ENCODE measurements at regions not wholly inside any gene's neighbourhood (a gene's known extent, or its start where the extent isn't known, plus 50 kb on each side); places are given as distances from the start of the nearest gene placed in this dataset.

DNA sequence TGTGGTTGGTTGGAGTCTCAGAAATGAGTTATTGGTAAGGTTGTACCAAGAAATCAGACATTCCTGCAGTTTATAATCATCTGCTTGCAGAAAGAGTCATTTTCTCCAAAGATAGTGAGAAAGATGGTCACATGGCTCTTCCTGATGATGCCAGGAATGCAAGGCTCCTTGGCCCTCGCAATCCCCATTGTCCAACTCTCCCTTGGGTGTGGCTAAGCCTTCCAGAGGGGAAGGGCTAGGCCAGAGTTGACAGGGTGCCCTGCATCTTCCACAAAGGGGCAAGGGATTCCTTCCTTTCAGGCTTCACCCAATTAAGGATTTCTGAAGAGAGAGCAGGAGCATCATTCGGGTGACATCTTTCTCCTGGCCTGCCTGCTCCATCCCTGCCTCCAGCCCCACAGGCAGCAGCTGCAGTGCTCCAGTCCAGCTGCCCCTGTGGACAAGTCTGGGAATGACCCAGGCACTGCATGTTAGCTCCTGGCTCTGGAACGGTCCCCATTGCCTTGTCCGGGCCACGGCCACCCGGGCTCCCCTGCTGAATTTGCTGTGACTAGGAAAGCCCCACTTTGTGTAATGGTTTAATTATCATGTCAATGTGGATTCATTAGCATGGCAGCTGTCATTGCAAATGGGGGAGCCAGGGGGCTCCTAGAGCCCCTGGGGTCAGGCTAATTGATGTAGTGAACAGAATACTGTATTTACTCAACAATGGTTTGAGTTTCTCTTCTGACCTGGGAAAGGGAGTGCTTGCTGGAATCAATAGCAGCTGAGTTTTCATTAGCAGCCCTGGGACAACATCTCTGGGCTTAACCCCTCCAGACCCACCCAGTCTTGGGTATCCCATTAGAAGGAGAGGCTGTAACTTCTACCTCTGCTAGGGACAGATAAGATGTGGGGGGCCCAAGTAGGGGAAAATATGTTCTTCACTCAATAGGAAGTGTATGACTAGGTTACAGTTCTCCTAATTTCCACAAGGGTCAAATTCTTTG, 112.6 kb upstream of the TBX20 start:
- DNase-seq (ENCODE audit: low spot score) = no peak
- intact Hi-C loops (cut with DNase I) = loop anchor here in 1 of 2 donors (1.0 kb wide), 1 partner anchor 40 kb away; no protein-coding TSS in a partner anchor

- intact Hi-C loops (cut with DNase I) = no loop called here
- no peak for DNase-seq (ENCODE audit: low spot score)
Observed at GRCh38 chr7:35365523-35365922, 111.6 kb upstream of the TBX20 start.

GRCh38 chr7:35362341-35362740, 108.4 kb upstream of the TBX20 start:
- DNase-seq (ENCODE audit: low spot score) = no peak
- intact Hi-C loops (cut with DNase I) = no loop called here

DNA sequence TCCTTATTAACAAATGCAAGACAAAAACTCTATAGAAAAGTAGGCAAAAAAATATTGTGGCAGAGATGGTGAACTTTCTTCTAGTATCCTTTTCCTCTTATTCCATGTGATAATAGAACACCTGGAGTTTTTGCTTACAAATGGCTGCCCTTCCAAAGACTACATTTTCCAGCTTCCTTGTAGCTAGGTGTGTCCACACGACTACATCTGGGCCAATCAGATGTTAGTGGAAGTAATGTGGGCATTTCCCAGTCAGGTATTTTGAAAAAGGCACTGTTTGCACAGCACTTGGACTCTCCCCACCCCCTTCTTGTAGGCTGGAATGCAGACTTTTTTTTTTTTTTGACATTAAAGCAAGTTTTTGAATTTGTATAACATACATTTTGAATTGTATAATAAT, 105.5 kb upstream of the TBX20 start:
- intact Hi-C loops (cut with DNase I) = no loop called here
- no peak for DNase-seq (ENCODE audit: low spot score)

GRCh38 chr7:35356495-35356894, 102.6 kb upstream of the TBX20 start:
- DNase-seq (ENCODE audit: low spot score) = no peak
- intact Hi-C loops (cut with DNase I) = no loop called here

- no peak for DNase-seq (ENCODE audit: low spot score)
- intact Hi-C loops (cut with DNase I) = no loop called here
Observed at GRCh38 chr7:35355911-35356310, 102.0 kb upstream of the TBX20 start.

DNA sequence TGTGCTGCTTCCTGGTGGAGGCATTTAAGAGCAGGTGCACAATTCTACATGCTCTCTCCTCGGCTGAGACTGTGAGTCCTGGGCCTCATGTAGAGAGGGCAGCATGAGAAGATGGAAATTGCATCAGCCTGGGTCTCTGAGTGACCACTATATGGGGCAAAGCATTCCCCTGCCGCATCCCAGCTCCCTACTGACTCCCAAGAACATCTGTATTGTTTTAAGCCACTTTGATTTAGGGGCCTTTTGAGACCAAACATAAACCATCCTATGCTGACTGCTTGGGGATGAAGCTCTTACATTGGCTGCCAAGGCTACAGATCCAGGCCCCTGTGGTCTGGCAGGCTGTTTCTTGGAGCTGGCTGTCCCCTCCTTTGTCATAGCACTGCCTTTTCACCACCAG, 101.3 kb upstream of the TBX20 start:
- intact Hi-C loops (cut with DNase I) = no loop called here

DNA sequence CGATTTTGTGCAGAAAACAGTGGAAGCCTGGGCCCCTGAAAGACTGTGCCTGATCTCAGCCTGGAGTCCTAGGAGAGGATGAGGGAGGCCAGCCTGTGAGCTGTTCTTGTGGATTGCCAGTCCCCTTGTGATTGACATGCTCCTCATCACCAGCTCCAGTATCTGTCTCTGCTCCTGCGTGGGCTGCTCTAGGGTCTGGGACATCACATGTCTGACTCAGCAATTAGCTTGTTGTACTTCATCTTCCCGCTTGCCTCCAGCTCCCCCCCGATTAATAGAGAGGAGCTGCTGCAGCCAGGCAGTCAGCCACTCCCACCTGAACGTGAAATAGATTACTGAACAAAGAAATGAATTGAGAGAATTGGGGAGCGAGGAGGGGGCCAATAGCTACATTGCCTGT, 99.6 kb upstream of the TBX20 start:
- intact Hi-C loops (cut with DNase I) = no loop called here
- no peak for DNase-seq (ENCODE audit: low spot score)

More for the DNA sequence above, 101.3 kb upstream of the TBX20 start:
- no peak for DNase-seq (ENCODE audit: low spot score)

DNA sequence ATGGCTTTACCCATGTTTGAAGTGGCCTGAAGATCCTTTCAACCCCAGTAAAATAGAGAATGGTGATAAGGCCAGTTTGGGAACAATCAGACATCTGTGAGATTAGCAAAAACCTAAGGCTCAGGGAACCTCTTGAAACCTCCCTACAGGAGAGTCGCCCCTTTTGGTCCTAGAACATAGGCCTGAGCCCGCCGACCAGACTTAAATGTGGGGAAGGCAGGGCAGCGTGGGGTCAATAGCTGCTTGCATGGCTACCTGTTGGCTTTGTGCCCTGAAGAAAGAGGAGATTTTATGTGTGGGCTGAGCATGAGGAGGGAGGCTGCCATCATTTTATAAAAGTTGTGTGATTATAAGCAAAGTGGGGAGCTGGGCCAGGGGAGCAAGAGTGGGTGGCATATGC, 97.6 kb upstream of the TBX20 start:
- no peak for DNase-seq (ENCODE audit: low spot score)
- intact Hi-C loops (cut with DNase I) = no loop called here

GRCh38 chr7:35348611-35349400, 94.9 kb upstream of the TBX20 start:
- intact Hi-C loops (cut with DNase I) = no loop called here
- no peak for DNase-seq (ENCODE audit: low spot score)

DNA sequence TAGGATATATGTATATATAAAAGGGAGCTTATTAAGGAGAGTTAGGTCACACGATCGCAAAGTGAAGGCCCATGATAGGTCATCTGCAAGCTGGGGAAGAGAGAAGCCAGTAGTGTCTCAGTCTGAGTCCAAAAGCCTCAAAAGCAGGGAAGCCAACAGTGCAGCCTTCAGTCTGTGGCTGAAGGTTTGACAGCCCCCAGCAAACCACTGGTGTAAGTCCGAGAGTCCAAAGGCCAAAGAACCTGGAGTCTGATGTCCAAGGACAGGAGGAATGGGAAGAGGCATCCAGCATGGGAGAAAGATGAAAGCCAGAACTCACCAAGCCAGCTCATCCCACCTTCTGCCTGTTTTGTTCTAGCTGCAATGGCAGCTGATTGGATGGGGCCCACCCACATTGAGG, 88.9 kb upstream of the TBX20 start:
- intact Hi-C loops (cut with DNase I) = no loop called here
- no peak for DNase-seq (ENCODE audit: low spot score)

DNA sequence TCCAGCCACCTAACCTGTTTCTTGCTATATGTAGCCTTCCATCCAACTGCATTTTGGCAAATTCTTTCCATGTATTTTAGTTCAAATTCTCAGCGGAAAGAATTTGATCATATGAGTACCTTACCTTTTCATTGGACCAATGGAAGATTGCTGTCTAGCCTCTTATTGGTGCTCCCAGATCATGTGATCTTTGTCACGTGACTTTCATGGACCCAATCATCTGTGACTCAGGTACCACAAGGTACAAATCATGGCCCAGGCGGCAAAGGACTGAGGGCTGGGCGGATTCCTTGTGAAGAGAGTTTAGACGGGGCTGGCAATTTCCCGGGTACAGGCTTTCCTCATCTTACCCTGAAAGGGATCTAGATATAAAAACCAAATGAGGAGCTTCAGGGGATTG, 85.9 kb upstream of the TBX20 start:
- intact Hi-C loops (cut with DNase I) = no loop called here

DNA sequence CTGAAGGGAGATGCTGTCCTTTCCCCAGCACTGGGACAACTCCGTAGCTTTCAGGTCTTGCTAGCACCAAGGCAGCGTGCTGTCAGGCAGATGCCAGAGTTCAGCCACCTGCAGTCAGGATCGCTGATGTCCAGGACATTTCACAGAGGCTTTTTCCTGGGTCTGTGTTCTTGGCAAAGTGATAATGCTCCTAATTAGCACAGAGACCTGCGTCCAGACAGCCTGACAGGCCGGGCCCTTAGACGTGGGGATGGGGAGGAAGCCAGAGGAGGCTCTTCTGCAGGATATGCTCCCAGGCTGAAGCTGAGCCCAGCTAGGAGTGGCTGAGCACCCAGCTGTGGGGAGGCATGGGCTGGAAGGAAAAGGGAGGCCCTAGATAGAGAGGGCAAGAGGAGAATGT, 82.5 kb upstream of the TBX20 start:
- intact Hi-C loops (cut with DNase I) = no loop called here
- DNase-seq (ENCODE audit: low spot score) = no peak

More for the DNA sequence above, 85.9 kb upstream of the TBX20 start:
- DNase-seq (ENCODE audit: low spot score) = no peak

DNA sequence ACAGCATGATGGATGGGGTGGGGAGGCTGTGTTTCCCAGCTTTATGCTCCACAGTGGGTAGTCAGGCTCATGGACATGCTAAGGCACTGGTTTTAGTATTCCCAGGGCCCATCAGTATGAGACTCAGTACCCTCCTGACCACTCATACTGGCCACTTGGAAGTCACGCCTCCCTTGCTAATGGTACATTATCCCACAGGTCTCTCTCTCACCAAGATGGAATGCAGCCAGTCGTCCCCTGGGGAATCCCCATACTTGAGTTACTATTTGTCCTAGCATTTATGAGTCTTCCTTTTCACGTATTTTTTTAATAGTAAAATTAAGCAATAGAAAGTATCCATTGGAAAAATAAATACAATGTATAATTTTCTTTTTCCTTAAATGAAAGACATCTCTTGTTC, 80.6 kb upstream of the TBX20 start:
- intact Hi-C loops (cut with DNase I) = no loop called here
- DNase-seq (ENCODE audit: low spot score) = no peak

DNA sequence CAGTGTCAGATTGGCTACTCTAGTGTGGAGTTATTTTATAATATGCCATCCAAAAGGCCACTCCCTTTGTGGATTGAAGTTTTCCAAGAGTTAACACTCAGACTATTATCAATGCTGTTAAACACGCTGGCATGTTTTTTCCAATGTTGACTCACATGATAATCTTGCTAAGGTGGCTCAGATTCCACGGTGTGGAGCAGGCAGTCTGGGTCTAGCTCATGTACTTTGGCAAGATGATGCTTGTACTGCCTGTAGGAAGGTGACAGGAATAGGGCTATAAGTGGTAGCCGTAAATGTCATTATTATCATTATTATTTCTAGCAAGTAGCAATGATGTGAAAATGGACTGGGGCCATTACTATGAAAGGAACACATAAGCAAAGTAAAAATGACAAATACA, 79.4 kb upstream of the TBX20 start:
- intact Hi-C loops (cut with DNase I) = no loop called here
- DNase-seq (ENCODE audit: low spot score) = no peak

DNA sequence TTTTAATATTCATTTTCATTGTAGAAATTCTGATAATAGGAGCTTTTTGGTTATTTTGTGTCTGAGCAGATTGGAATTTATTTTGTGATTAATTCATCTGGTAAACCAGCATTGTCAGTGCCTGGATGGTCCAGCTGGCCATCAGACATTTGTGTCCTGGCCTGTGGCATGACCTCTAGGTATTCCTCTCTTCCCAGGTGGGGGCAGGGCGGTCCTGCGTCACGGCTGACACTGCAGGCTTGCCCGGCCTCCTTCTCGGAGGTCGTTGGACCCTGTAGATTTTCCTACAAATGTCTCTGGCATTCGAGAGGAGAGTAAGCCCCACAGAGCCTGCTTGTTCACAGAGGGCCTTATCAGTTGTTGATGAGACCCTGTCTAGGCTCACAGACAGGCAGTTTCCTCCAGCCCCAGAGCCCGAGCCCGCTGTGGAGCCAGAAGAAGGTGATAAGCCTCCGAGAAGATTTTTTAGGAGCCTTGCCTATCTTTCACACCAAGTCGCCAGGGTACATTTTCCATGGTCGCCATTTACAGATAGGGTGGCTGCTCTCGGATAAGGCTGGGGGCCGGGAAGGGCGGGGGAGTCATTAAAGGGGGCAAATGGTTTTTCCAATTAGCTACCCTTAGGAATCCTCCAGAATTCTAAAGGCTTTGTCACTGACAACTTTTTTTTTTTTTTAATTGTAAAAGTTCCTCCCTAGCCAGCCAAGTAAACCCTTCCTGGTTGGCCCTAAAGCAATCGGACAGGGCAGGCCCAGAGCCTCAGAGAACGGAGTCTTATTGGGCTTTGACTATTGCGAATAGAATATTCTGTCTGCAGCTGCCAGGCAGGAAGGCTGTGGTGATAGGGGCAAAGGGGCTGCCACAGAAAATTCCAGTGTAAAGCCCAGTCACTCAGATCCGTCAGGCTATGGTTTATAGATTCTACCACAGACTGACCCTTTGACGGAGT, 78.1 kb upstream of the TBX20 start:
- intact Hi-C loops (cut with DNase I) = no loop called here
- no peak for DNase-seq (ENCODE audit: low spot score)

DNA sequence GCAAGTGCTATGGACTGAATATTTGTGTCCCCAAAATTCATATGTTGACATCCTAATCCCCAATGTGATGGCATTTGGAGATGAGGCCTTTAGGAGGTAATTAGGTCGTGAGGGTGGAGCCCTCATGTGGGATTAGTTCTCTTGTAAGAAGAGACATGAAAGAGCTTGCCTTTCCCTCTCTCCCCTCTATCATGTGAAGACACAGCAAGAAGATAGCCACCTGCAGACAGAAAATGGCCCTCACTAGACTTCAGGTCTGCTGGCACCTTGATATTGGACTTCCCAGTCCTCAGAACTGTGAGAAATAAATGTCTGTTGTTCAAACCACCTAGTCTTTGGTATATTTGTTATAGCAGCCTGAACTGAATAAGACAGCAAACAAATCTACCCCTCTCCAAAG, 75.1 kb upstream of the TBX20 start:
- no peak for DNase-seq (ENCODE audit: low spot score)
- intact Hi-C loops (cut with DNase I) = no loop called here

GRCh38 chr7:35319606-35320005, 65.7 kb upstream of the TBX20 start:
- DNase-seq (ENCODE audit: low spot score) = no peak
- intact Hi-C loops (cut with DNase I) = no loop called here

- intact Hi-C loops (cut with DNase I) = no loop called here
- DNase-seq (ENCODE audit: low spot score) = no peak
Observed at GRCh38 chr7:35316549-35316948, 62.6 kb upstream of the TBX20 start.

Measured in posterior vena cava (tissue), 2 donors.